GM23338 (cell line): ENCODE measurements at regions not wholly inside any gene's neighbourhood (a gene's known extent, or its start where the extent isn't known, plus 50 kb on each side); places are given as distances from the start of the nearest gene placed in this dataset.

ENCODE experiments used
- ATAC-seq: fragments of 200-7000 bp; cut with Tn5 transposase; 3 replicates; pipeline ENCODE4 v1.9.1; 2020
- DNase-seq: peaks from one replicate; pipeline ENCODE4 v3.0.0-alpha.2; 2015; ENCODE audit warnings: low spot score
- H2AFZ ChIP-seq: fragments of 200-600 bp; sonication (generic); 2 replicates; pipeline ENCODE4 v1.8.0; 2016; ENCODE audit warnings: antibody characterized with exemption, mild to moderate bottlenecking, moderate library complexity
- H3F3A ChIP-seq: fragments of 200-600 bp; sonication (generic); replicated peaks from 2 replicates; pipeline ENCODE4 v1.8.0; 2017; ENCODE audit warnings: antibody characterized with exemption, mixed run types, low read depth
- H3K27ac ChIP-seq: fragments of 200-600 bp; sonication (generic); 2 replicates; pipeline ENCODE4 v1.6.1; 2016; ENCODE audit warnings: low read depth
- H3K27me3 ChIP-seq: fragments of 200-600 bp; sonication (generic); 2 replicates; pipeline ENCODE4 v1.8.0; 2016; ENCODE audit warnings: mild to moderate bottlenecking, mixed run types, moderate library complexity; ENCODE audit not compliant: insufficient read depth
- H3K36me3 ChIP-seq: fragments of 200-600 bp; sonication (generic); 2 replicates; pipeline ENCODE4 v1.8.0; 2016; ENCODE audit warnings: mild to moderate bottlenecking; ENCODE audit not compliant: insufficient read depth
- H3K4me1 ChIP-seq: fragments of 200-600 bp; sonication (generic); 2 replicates; pipeline ENCODE4 v1.8.0; 2016; ENCODE audit warnings: mild to moderate bottlenecking, moderate library complexity; ENCODE audit not compliant: insufficient read depth
- H3K4me2 ChIP-seq: fragments of 200-600 bp; sonication (generic); 2 replicates; pipeline ENCODE4 v1.7.1; 2017; ENCODE audit warnings: mixed run types
- H3K4me3 ChIP-seq: fragments of 200-600 bp; sonication (generic); 2 replicates; pipeline ENCODE4 v1.6.1; 2016; ENCODE audit warnings: mixed run types
- H3K79me2 ChIP-seq: fragments of 200-600 bp; sonication (generic); replicated peaks from 2 replicates; pipeline ENCODE4 v1.8.0; 2017; ENCODE audit warnings: mild to moderate bottlenecking; ENCODE audit not compliant: insufficient read depth
- H3K9me2 ChIP-seq: fragments of 200-600 bp; sonication (generic); 2 replicates; pipeline ENCODE4 v1.8.0; 2017; ENCODE audit not compliant: insufficient read depth
- H4K20me1 ChIP-seq: fragments of 200-600 bp; sonication (generic); replicated peaks from 2 replicates; pipeline ENCODE4 v1.8.0; 2017; ENCODE audit warnings: mild to moderate bottlenecking; ENCODE audit not compliant: insufficient read depth
- H3K27ac Mint-ChIP-seq: 2 replicates; pipeline ENCODE4 v1.8.0; 2020; ENCODE audit warnings: inconsistent platforms, mild to moderate bottlenecking, moderate library complexity, mixed read lengths
- H3K27me3 Mint-ChIP-seq: 3 replicates; pipeline ENCODE4 v1.8.0; 2022; ENCODE audit warnings: low read depth, mild to moderate bottlenecking, moderate library complexity, mixed read lengths, inconsistent platforms; ENCODE audit not compliant: insufficient read depth, poor library complexity
- H3K36me3 Mint-ChIP-seq: 3 replicates; pipeline ENCODE4 v1.8.0; 2021; ENCODE audit warnings: low read depth, mild to moderate bottlenecking, inconsistent platforms, moderate library complexity, mixed read lengths
- H3K4me1 Mint-ChIP-seq: 3 replicates; pipeline ENCODE4 v1.8.0; 2020; ENCODE audit warnings: mild to moderate bottlenecking, inconsistent platforms, mixed read lengths
- H3K4me3 Mint-ChIP-seq: 3 replicates; pipeline ENCODE4 v1.8.0; 2021; ENCODE audit warnings: moderate library complexity, mild to moderate bottlenecking, inconsistent platforms, mixed read lengths
- H3K9me3 Mint-ChIP-seq: 3 replicates; pipeline ENCODE4 v1.8.0; 2020; ENCODE audit warnings: moderate library complexity, mild to moderate bottlenecking, inconsistent platforms, mixed read lengths
- CREB1 ChIP-seq: fragments of 250-450 bp; sonication (Bioruptor Pico); IDR thresholded peaks from 2 replicates; pipeline ENCODE4 v1.5.0; 2020; ENCODE audit warnings: low read depth, mild to moderate bottlenecking, moderate library complexity
- EZH2 ChIP-seq: fragments of 200-600 bp; sonication (generic); IDR thresholded peaks from one replicate; pipeline ENCODE4 v1.8.0; 2017; ENCODE audit warnings: antibody characterized with exemption, mild to moderate bottlenecking, low read depth; ENCODE audit not compliant: unreplicated experiment
- EZH2phosphoT487 ChIP-seq: fragments of 200-600 bp; sonication (generic); IDR thresholded peaks from one replicate; pipeline ENCODE4 v1.8.1; 2018; ENCODE audit warnings: antibody characterized with exemption; ENCODE audit not compliant: unreplicated experiment
- JUNB ChIP-seq: IDR thresholded peaks from one replicate; pipeline ENCODE4 v1.6.1; 2016; ENCODE audit warnings: antibody characterized with exemption; ENCODE audit not compliant: unreplicated experiment
- NANOG ChIP-seq: IDR thresholded peaks from 2 replicates; pipeline ENCODE4 v1.6.1; 2016; ENCODE audit warnings: antibody characterized with exemption, borderline replicate concordance
- STAT1 ChIP-seq: IDR thresholded peaks from one replicate; pipeline ENCODE4 v1.6.1; 2016; ENCODE audit warnings: antibody characterized with exemption; ENCODE audit not compliant: unreplicated experiment
- ZNF114 ChIP-seq: fragments of 250-450 bp; sonication (Bioruptor Pico); IDR thresholded peaks from 2 replicates; pipeline ENCODE4 v1.5.0; 2020; ENCODE audit warnings: mild to moderate bottlenecking, moderate library complexity
- ZNF331 ChIP-seq: fragments of 250-450 bp; sonication (Bioruptor Pico); IDR thresholded peaks from 2 replicates; pipeline ENCODE4 v1.5.0; 2020; ENCODE audit warnings: low read depth, mild to moderate bottlenecking, moderate library complexity
- TF ChIP-seq, protein P1 (sequence below): IDR thresholded peaks from one replicate; pipeline ENCODE4 v1.6.1; 2018; ENCODE audit warnings: antibody characterized with exemption; ENCODE audit not compliant: unreplicated experiment
- TF ChIP-seq, protein P2 (sequence below), 2 experiments: fragments of 200-600 bp in 1 of 2; sonication (generic) in 1 of 2; conservative IDR thresholded peaks; 2 replicates each; pipeline versions ENCODE4 v1.5.1 to v1.6.1; 2016 to 2017; ENCODE audit warnings: antibody characterized with exemption in 2 of 2, low read depth in 2 of 2, mild to moderate bottlenecking in 2 of 2, moderate library complexity in 1 of 2
- TF ChIP-seq, protein P3 (sequence below): fragments of 250-450 bp; sonication (Bioruptor Pico); IDR thresholded peaks from 2 replicates; pipeline ENCODE4 v1.5.0; 2020; ENCODE audit warnings: mild to moderate bottlenecking, moderate library complexity

DNA sequence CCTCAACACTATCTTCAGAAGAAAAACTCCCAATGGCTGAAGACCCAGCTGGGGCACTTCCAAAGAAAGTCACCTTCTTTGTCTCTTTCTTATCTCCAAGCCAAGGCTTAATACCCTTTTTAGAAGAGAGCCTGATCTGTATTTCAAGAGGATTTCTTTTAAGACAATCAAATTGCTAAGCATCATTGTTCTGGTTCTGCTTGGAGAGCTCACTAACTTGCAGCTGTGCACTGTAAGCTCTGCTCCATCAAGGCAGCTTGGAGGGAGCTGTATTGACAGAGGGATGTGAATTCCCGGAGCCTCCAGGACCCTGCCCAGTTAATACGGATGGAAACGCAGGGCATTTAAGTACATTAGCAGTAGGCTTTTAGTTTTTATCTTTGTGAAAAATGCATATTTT, 253.1 kb downstream of the TDRD15 start:
- Mint-ChIP-seq H3K4me1 (no peaks in the 10 kb centered on the region), H3K36me3 (no peaks in the 10 kb centered on the region), H3K4me3 (no peak overlapping the region), H3K27ac (no peak overlapping the region), H3K27me3 (no peaks in the 10 kb centered on the region), H3K9me3 (no peaks in the 10 kb centered on the region)
- Histone ChIP-seq H3K27me3 (no peaks in the 10 kb centered on the region), H3K36me3 (no peaks in the 10 kb centered on the region), H3K4me2 (no peak overlapping the region), H3F3A (no peaks in the 10 kb centered on the region), H4K20me1 (no peaks in the 10 kb centered on the region), H3K27ac (no peak overlapping the region), H3K4me3 (no peak overlapping the region), H3K9me2 (no peaks in the 10 kb centered on the region), H3K4me1 (no peaks in the 10 kb centered on the region), H2AFZ (no peak overlapping the region), H3K79me2 (no peaks in the 10 kb centered on the region)
- DNase-seq (no peak), ATAC-seq (no peak)
- TF ChIP-seq STAT1 = no peak
- TF ChIP-seq, protein P1, sequence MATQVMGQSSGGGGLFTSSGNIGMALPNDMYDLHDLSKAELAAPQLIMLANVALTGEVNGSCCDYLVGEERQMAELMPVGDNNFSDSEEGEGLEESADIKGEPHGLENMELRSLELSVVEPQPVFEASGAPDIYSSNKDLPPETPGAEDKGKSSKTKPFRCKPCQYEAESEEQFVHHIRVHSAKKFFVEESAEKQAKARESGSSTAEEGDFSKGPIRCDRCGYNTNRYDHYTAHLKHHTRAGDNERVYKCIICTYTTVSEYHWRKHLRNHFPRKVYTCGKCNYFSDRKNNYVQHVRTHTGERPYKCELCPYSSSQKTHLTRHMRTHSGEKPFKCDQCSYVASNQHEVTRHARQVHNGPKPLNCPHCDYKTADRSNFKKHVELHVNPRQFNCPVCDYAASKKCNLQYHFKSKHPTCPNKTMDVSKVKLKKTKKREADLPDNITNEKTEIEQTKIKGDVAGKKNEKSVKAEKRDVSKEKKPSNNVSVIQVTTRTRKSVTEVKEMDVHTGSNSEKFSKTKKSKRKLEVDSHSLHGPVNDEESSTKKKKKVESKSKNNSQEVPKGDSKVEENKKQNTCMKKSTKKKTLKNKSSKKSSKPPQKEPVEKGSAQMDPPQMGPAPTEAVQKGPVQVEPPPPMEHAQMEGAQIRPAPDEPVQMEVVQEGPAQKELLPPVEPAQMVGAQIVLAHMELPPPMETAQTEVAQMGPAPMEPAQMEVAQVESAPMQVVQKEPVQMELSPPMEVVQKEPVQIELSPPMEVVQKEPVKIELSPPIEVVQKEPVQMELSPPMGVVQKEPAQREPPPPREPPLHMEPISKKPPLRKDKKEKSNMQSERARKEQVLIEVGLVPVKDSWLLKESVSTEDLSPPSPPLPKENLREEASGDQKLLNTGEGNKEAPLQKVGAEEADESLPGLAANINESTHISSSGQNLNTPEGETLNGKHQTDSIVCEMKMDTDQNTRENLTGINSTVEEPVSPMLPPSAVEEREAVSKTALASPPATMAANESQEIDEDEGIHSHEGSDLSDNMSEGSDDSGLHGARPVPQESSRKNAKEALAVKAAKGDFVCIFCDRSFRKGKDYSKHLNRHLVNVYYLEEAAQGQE = no peak
- no peak for TF ChIP-seq JUNB
- TF ChIP-seq NANOG = no peak
- no peak for TF ChIP-seq ZNF331 (CRISPR knock-in tag)
- TF ChIP-seq ZNF114 (CRISPR knock-in tag) = no peak
- no peak for TF ChIP-seq EZH2
- TF ChIP-seq EZH2phosphoT487 = no peak
- TF ChIP-seq, protein P2, sequence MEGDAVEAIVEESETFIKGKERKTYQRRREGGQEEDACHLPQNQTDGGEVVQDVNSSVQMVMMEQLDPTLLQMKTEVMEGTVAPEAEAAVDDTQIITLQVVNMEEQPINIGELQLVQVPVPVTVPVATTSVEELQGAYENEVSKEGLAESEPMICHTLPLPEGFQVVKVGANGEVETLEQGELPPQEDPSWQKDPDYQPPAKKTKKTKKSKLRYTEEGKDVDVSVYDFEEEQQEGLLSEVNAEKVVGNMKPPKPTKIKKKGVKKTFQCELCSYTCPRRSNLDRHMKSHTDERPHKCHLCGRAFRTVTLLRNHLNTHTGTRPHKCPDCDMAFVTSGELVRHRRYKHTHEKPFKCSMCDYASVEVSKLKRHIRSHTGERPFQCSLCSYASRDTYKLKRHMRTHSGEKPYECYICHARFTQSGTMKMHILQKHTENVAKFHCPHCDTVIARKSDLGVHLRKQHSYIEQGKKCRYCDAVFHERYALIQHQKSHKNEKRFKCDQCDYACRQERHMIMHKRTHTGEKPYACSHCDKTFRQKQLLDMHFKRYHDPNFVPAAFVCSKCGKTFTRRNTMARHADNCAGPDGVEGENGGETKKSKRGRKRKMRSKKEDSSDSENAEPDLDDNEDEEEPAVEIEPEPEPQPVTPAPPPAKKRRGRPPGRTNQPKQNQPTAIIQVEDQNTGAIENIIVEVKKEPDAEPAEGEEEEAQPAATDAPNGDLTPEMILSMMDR (conservative IDR thresholded peaks at IDR 0.05; ENCODE audit: low read depth in 2 of 2) = no peak
- no peak for TF ChIP-seq CREB1 (CRISPR knock-in tag)

DNA sequence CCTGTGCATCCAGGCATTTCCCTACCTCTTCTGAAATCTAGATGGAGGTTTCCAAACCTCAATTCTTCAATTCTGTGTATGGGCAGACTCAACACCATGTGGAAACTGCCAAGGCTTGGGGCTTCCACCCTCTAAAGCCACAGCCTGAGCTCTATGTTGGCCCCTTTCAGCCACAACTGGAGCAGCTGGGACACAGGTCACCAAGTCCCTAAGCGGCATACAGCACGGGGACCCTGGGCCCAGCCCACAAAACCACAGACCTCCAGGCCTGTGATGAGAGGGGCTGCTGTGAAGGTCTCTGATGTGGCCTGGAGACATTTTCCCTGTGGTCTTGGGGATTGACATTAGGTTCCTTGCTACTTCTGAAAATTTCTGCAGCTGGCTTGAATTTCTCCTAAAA, 255.4 kb downstream of the TDRD15 start:
- Histone ChIP-seq H3K4me2 (no peak overlapping the region), H4K20me1 (no peaks in the 10 kb centered on the region), H3F3A (no peaks in the 10 kb centered on the region), H3K9me2 (no peaks in the 10 kb centered on the region), H3K4me3 (no peak overlapping the region), H3K36me3 (no peaks in the 10 kb centered on the region), H3K27ac (no peak overlapping the region), H3K27me3 (no peaks in the 10 kb centered on the region), H2AFZ (no peak overlapping the region), H3K79me2 (no peaks in the 10 kb centered on the region), H3K4me1 (no peaks in the 10 kb centered on the region)
- no peak overlapping the region for H3K4me3 Mint-ChIP-seq
- ATAC-seq (no peak), DNase-seq (no peak)
- no peaks in the 10 kb centered on the region for H3K36me3 Mint-ChIP-seq
- H3K9me3 Mint-ChIP-seq = no peaks in the 10 kb centered on the region
- H3K4me1 Mint-ChIP-seq = no peaks in the 10 kb centered on the region
- H3K27ac Mint-ChIP-seq = no peak overlapping the region
- no peaks in the 10 kb centered on the region for H3K27me3 Mint-ChIP-seq
- TF ChIP-seq CREB1 (CRISPR knock-in tag) (no peak), ZNF114 (CRISPR knock-in tag) (no peak), STAT1 (no peak), EZH2phosphoT487 (no peak)
- TF ChIP-seq, protein P3, sequence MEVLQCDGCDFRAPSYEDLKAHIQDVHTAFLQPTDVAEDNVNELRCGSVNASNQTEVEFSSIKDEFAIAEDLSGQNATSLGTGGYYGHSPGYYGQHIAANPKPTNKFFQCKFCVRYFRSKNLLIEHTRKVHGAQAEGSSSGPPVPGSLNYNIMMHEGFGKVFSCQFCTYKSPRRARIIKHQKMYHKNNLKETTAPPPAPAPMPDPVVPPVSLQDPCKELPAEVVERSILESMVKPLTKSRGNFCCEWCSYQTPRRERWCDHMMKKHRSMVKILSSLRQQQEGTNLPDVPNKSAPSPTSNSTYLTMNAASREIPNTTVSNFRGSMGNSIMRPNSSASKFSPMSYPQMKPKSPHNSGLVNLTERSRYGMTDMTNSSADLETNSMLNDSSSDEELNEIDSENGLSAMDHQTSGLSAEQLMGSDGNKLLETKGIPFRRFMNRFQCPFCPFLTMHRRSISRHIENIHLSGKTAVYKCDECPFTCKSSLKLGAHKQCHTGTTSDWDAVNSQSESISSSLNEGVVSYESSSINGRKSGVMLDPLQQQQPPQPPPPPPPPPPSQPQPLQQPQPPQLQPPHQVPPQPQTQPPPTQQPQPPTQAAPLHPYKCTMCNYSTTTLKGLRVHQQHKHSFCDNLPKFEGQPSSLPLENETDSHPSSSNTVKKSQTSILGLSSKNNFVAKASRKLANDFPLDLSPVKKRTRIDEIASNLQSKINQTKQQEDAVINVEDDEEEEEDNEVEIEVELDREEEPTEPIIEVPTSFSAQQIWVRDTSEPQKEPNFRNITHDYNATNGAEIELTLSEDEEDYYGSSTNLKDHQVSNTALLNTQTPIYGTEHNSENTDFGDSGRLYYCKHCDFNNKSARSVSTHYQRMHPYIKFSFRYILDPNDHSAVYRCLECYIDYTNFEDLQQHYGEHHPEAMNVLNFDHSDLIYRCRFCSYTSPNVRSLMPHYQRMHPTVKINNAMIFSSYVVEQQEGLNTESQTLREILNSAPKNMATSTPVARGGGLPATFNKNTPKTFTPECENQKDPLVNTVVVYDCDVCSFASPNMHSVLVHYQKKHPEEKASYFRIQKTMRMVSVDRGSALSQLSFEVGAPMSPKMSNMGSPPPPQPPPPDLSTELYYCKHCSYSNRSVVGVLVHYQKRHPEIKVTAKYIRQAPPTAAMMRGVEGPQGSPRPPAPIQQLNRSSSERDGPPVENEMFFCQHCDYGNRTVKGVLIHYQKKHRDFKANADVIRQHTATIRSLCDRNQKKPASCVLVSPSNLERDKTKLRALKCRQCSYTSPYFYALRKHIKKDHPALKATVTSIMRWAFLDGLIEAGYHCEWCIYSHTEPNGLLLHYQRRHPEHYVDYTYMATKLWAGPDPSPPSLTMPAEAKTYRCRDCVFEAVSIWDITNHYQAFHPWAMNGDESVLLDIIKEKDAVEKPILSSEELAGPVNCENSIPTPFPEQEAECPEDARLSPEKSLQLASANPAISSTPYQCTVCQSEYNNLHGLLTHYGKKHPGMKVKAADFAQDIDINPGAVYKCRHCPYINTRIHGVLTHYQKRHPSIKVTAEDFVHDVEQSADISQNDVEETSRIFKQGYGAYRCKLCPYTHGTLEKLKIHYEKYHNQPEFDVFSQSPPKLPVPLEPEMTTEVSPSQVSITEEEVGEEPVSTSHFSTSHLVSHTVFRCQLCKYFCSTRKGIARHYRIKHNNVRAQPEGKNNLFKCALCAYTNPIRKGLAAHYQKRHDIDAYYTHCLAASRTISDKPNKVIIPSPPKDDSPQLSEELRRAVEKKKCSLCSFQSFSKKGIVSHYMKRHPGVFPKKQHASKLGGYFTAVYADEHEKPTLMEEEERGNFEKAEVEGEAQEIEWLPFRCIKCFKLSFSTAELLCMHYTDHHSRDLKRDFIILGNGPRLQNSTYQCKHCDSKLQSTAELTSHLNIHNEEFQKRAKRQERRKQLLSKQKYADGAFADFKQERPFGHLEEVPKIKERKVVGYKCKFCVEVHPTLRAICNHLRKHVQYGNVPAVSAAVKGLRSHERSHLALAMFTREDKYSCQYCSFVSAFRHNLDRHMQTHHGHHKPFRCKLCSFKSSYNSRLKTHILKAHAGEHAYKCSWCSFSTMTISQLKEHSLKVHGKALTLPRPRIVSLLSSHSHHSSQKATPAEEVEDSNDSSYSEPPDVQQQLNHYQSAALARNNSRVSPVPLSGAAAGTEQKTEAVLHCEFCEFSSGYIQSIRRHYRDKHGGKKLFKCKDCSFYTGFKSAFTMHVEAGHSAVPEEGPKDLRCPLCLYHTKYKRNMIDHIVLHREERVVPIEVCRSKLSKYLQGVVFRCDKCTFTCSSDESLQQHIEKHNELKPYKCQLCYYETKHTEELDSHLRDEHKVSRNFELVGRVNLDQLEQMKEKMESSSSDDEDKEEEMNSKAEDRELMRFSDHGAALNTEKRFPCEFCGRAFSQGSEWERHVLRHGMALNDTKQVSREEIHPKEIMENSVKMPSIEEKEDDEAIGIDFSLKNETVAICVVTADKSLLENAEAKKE (CRISPR knock-in tag) = no peak
